Type B pancreatic cell (in vitro differentiated cells): ENCODE measurements at regions not wholly inside any gene's neighbourhood (a gene's known extent, or its start where the extent isn't known, plus 50 kb on each side); places are given as distances from the start of the nearest gene placed in this dataset.

Experiments used
- DNase-seq: peaks from one replicate; pipeline ENCODE4 v3.0.0; 2021; ENCODE audit warnings: mixed read lengths; ENCODE audit not compliant: unreplicated experiment; ENCODE audit errors: extremely low spot score
- H3K27ac Mint-ChIP-seq: 2 replicates; pipeline ENCODE4 v1.8.0; 2021; ENCODE audit warnings: mild to moderate bottlenecking, mixed read lengths
- H3K27me3 Mint-ChIP-seq: 2 replicates; pipeline ENCODE4 v1.8.0; 2021; ENCODE audit warnings: mixed read lengths
- H3K36me3 Mint-ChIP-seq: 2 replicates; pipeline ENCODE4 v1.8.0; 2021; ENCODE audit warnings: mixed read lengths
- H3K4me1 Mint-ChIP-seq: one replicate; pipeline ENCODE4 v1.8.0; 2021; ENCODE audit warnings: mixed read lengths; ENCODE audit not compliant: unreplicated experiment
- H3K4me3 Mint-ChIP-seq: 2 replicates; pipeline ENCODE4 v1.8.0; 2021; ENCODE audit warnings: mild to moderate bottlenecking, mixed read lengths
- H3K9me3 Mint-ChIP-seq: 2 replicates; pipeline ENCODE4 v1.8.0; 2021; ENCODE audit warnings: mixed read lengths
- CTCF ChIP-seq: fragments of 200-600 bp; sonication (generic); conservative IDR thresholded peaks from 2 replicates; pipeline ENCODE4 v1.5.0; 2021; ENCODE audit warnings: antibody characterized with exemption, mild to moderate bottlenecking

DNA sequence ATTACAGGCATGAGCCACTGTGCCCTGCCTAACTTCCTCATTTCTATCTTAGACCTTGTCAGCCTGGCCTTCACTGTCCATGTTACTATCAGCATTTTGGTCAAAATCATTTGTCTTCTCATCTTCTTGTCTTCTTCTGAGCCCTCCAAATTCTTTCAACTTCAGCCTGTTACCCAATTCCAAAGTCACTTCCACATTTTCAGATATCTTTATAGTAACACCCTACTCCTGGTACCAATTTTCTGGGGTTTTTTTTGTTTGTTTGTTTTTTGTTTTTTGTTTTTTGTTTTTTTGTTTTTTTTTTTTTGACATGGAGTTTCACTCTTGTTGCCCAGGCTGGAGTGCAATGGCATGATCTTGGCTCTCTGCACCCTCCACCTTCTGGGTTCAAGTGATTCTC, 90.3 kb upstream of the LARP1 start:
- Mint-ChIP-seq H3K27ac (no peak overlapping the region), H3K9me3 (peaks cover 9% of the 10 kb centered on the region), H3K27me3 (no peaks in the 10 kb centered on the region), H3K4me3 (no peak overlapping the region), H3K36me3 (no peaks in the 10 kb centered on the region), H3K4me1 (no peaks in the 10 kb centered on the region)
- DNase-seq, result no peak
- TF ChIP-seq CTCF, result no peak

- Mint-ChIP-seq H3K9me3 (peaks cover 4% of the 10 kb centered on the region), H3K36me3 (no peaks in the 10 kb centered on the region), H3K27ac (no peak overlapping the region), H3K4me1 (no peaks in the 10 kb centered on the region), H3K27me3 (no peaks in the 10 kb centered on the region), H3K4me3 (no peak overlapping the region)
- DNase-seq, result no peak
- TF ChIP-seq CTCF, result no peak
These were observed 91.8 kb upstream of the LARP1 start for GRCh38 chr5:154663424-154663823.

DNA sequence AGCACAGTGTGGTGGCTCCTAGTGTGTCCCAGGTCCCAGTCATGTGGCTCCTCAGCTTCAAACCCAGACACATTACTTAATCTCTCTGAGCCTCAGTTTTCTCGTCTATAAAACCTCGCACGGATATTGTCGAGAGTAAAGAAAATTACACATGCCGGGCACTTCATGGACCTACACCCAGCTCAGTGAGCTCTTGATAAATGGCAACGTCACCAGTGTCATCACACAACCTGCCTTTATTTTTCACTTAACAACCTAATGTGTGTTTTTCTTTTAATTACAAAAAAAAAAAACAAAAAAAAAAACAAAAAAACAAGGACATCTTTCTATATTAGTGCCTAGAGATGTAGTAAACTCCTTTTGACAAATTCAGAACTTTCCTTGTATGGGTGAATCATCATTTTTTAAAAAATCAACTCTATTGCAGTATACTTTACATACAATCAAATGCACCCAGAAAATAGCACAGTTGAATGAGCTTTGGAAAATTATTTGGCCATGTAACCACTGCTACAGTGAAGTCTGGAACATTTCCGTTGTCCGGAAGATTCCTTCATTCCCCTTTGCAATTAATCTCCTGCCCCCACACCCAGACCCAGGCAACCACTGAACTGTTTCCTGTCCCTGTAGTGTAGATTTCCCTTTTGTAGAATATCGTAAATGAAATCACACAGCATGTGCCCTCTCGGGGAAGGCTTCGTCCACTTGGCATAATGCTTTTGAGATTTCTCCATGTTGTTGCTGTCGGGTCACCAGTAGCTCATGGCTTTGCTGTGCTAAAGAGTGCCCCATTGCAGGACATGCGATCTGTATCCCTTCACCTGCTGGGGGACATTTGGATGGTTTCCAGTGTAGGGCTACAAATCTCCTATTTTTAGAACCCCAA, 100.4 kb upstream of the LARP1 start:
- Mint-ChIP-seq H3K4me1 (peaks cover 9% of the 10 kb centered on the region), H3K9me3 (no peaks in the 10 kb centered on the region), H3K4me3 (no peak overlapping the region), H3K36me3 (no peaks in the 10 kb centered on the region), H3K27me3 (peaks cover 3% of the 10 kb centered on the region), H3K27ac (no peak overlapping the region)
- no peak for DNase-seq
- no peak for TF ChIP-seq CTCF

- peak overlapping the region; percentile 46 for H3K27ac Mint-ChIP-seq
- no peaks in the 10 kb centered on the region for H3K36me3 Mint-ChIP-seq
- H3K4me3 Mint-ChIP-seq, result no peak overlapping the region
- H3K4me1 Mint-ChIP-seq, result peaks cover 9% of the 10 kb centered on the region
- no peak for DNase-seq
- TF ChIP-seq CTCF, result no peak
- H3K9me3 Mint-ChIP-seq, result no peaks in the 10 kb centered on the region
- H3K27me3 Mint-ChIP-seq, result peaks cover 3% of the 10 kb centered on the region
These were observed 101.3 kb upstream of the LARP1 start for GRCh38 chr5:154653764-154654485.

GRCh38 chr5:154653418-154653763, 101.8 kb upstream of the LARP1 start:
- Mint-ChIP-seq H3K36me3 (no peaks in the 10 kb centered on the region), H3K27ac (no peak overlapping the region), H3K4me1 (peaks cover 9% of the 10 kb centered on the region), H3K4me3 (no peak overlapping the region), H3K9me3 (no peaks in the 10 kb centered on the region), H3K27me3 (peaks cover 3% of the 10 kb centered on the region)
- no peak for TF ChIP-seq CTCF
- DNase-seq, result no peak
